ENCODE measurements at regions not wholly inside any gene's neighbourhood (a gene's known extent, or its start where the extent isn't known, plus 50 kb on each side); places are given as distances from the start of the nearest gene placed in this dataset.
A peak's percentile ranks its signal among the peaks of the same experiment; 100 is the strongest.
"Not testable (repeated sequence)": the region's sequence is repeated elsewhere in the genome, so short reads cannot be mapped to it uniquely, and the experiment has no call there.

GRCh38 chrX:10469-11458 is 270.4 kb upstream of the PLCXD1 start:
- not testable (repeated sequence) for H3K9me3 ChIP-seq (ENCODE audit: control insufficient read depth in 1 of 2, low read length in 2 of 2); H3K36me3 ChIP-seq (ENCODE audit: control insufficient read depth in 1 of 2, insufficient read depth in 2 of 2, low read length in 2 of 2); H3K4me1 ChIP-seq (ENCODE audit: control insufficient read depth in 1 of 2, insufficient read depth in 2 of 2, low read length in 2 of 2); H3K27me3 ChIP-seq (ENCODE audit: low read depth, low read length); H3K27ac ChIP-seq (ENCODE audit: low read length); H3K4me3 ChIP-seq (ENCODE audit: low read depth in 1 of 2, low read length in 2 of 2)

- not testable (repeated sequence) for H3K27me3 ChIP-seq (ENCODE audit: low read depth, low read length); H3K4me3 ChIP-seq (ENCODE audit: low read depth in 1 of 2, low read length in 2 of 2); H3K4me1 ChIP-seq (ENCODE audit: control insufficient read depth in 1 of 2, insufficient read depth in 2 of 2, low read length in 2 of 2); H3K9me3 ChIP-seq (ENCODE audit: control insufficient read depth in 1 of 2, low read length in 2 of 2); H3K27ac ChIP-seq (ENCODE audit: low read length); H3K36me3 ChIP-seq (ENCODE audit: control insufficient read depth in 1 of 2, insufficient read depth in 2 of 2, low read length in 2 of 2)
Measured at GRCh38 chrX:13821-14443, 267.2 kb upstream of the PLCXD1 start.

- not testable (repeated sequence) for H3K27ac ChIP-seq (ENCODE audit: low read length); H3K36me3 ChIP-seq (ENCODE audit: control insufficient read depth in 1 of 2, insufficient read depth in 2 of 2, low read length in 2 of 2); H3K4me1 ChIP-seq (ENCODE audit: control insufficient read depth in 1 of 2, insufficient read depth in 2 of 2, low read length in 2 of 2); H3K27me3 ChIP-seq (ENCODE audit: low read depth, low read length); H3K4me3 ChIP-seq (ENCODE audit: low read depth in 1 of 2, low read length in 2 of 2); H3K9me3 ChIP-seq (ENCODE audit: control insufficient read depth in 1 of 2, low read length in 2 of 2)
Measured at GRCh38 chrX:14452-14851, 266.7 kb upstream of the PLCXD1 start.

GRCh38 chrX:18768-19454 is 262.3 kb upstream of the PLCXD1 start:
- H3K27ac ChIP-seq (ENCODE audit: low read length); H3K27me3 ChIP-seq (ENCODE audit: low read depth, low read length); H3K4me1 ChIP-seq (ENCODE audit: control insufficient read depth in 1 of 2, insufficient read depth in 2 of 2, low read length in 2 of 2); H3K4me3 ChIP-seq (ENCODE audit: low read depth in 1 of 2, low read length in 2 of 2); H3K9me3 ChIP-seq (ENCODE audit: control insufficient read depth in 1 of 2, low read length in 2 of 2); H3K36me3 ChIP-seq (ENCODE audit: control insufficient read depth in 1 of 2, insufficient read depth in 2 of 2, low read length in 2 of 2): not testable (repeated sequence)

- peak overlapping the region in 1 of 2 donors; percentile 40 for H3K4me3 ChIP-seq (ENCODE audit: low read depth in 1 of 2, low read length in 2 of 2)
- not testable (repeated sequence) for H3K9me3 ChIP-seq (ENCODE audit: control insufficient read depth in 1 of 2, low read length in 2 of 2); H3K27me3 ChIP-seq (ENCODE audit: low read depth, low read length); H3K27ac ChIP-seq (ENCODE audit: low read length); H3K4me1 ChIP-seq (ENCODE audit: control insufficient read depth in 1 of 2, insufficient read depth in 2 of 2, low read length in 2 of 2); H3K36me3 ChIP-seq (ENCODE audit: control insufficient read depth in 1 of 2, insufficient read depth in 2 of 2, low read length in 2 of 2)
Measured at GRCh38 chrX:19455-19827, 261.7 kb upstream of the PLCXD1 start.

GRCh38 chrX:19912-20571 is 261.1 kb upstream of the PLCXD1 start:
- no peak overlapping the region for H3K27ac ChIP-seq (ENCODE audit: low read length)

GRCh38 chrX:24139-24538 is 257.0 kb upstream of the PLCXD1 start:
- not testable (repeated sequence) for H3K27me3 ChIP-seq (ENCODE audit: low read depth, low read length); H3K4me1 ChIP-seq (ENCODE audit: control insufficient read depth in 1 of 2, insufficient read depth in 2 of 2, low read length in 2 of 2); H3K4me3 ChIP-seq (ENCODE audit: low read depth in 1 of 2, low read length in 2 of 2); H3K36me3 ChIP-seq (ENCODE audit: control insufficient read depth in 1 of 2, insufficient read depth in 2 of 2, low read length in 2 of 2); H3K27ac ChIP-seq (ENCODE audit: low read length); H3K9me3 ChIP-seq (ENCODE audit: control insufficient read depth in 1 of 2, low read length in 2 of 2)

More at GRCh38 chrX:19912-20571, 261.1 kb upstream of the PLCXD1 start:
- Histone ChIP-seq H3K36me3 (ENCODE audit: control insufficient read depth in 1 of 2, insufficient read depth in 2 of 2, low read length in 2 of 2) (no peaks in the 10 kb centered on the region), H3K9me3 (ENCODE audit: control insufficient read depth in 1 of 2, low read length in 2 of 2) (no peaks in the 10 kb centered on the region), H3K27me3 (ENCODE audit: low read depth, low read length) (no peaks in the 10 kb centered on the region), H3K4me1 (ENCODE audit: control insufficient read depth in 1 of 2, insufficient read depth in 2 of 2, low read length in 2 of 2) (no peaks in the 10 kb centered on the region), H3K4me3 (ENCODE audit: low read depth in 1 of 2, low read length in 2 of 2) (peak overlapping the region in 1 of 2 donors; percentile 40)
